Right lung (tissue), 2 donors: ENCODE measurements at regions not wholly inside any gene's neighbourhood (a gene's known extent, or its start where the extent isn't known, plus 50 kb on each side); places are given as distances from the start of the nearest gene placed in this dataset.
"Not testable (repeated sequence)": the region's sequence is repeated elsewhere in the genome, so short reads cannot be mapped to it uniquely, and the experiment has no call there.

Source experiments
- DNase-seq, 2 donors: peaks; one replicate each; pipeline ENCODE4 v3.0.0-alpha.2; 2013

DNA sequence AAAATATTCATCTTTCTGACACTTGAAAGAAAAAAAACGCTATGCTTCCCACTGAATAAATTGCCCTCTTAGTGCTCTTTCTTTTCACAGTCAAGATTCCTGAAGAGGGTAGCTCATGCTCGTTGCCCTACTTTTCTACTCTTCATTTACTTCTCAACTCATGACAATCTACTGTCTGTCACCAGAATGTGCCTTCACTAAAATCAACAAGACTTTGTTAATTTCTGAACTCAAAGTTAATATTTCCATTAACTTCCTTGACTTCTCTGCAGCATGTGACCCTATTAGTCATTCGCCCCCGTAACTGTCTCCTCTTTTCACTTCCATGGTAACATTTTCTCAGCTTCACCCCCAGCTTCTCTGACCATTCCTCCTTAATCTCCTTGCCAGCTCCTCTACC, 98.9 kb upstream of the MAPRE2 start:
- no peak for DNase-seq

DNA sequence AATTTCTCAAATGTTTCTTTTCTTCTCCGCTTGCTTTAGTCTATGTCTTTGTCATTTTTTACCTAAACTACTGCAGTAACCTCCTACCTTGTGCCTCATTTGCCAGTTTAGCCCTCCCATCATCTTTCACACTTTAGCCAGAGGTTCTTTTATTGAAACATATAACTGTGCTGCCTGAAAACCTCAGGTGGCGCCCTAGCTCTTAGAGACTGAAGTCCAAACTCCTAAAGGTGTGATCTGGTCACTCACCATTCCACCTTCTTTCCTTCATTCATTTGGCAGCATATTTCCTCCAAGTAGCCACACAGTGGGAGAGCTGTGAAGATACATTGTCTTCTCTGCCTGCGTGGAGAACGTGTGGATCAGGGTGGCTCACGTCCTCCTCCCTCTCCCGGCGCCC, 98.2 kb upstream of the MAPRE2 start:
- no peak for DNase-seq

DNA sequence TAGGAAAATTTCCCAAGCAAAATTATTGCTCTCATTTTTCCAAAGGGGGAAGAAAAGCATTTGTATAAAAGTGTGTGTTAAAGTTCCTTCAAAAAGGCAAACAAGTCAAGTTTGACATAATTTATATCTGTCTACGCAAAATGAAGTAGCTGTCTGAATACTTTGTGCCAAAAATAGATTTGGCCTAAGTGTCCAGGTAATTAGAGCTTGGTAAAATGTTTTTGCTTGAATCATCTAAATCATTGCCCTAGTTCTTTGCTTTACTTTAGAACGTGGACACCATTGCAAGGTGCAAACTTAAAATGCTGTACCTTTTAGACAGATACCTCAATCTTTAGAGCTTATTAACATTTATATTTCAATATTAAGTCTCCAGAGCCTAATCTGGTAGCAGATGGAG, 97.6 kb upstream of the MAPRE2 start:
- no peak for DNase-seq

GRCh38 chr18:34947711-34948125, 93.5 kb upstream of the MAPRE2 start:
- no peak for DNase-seq

DNA sequence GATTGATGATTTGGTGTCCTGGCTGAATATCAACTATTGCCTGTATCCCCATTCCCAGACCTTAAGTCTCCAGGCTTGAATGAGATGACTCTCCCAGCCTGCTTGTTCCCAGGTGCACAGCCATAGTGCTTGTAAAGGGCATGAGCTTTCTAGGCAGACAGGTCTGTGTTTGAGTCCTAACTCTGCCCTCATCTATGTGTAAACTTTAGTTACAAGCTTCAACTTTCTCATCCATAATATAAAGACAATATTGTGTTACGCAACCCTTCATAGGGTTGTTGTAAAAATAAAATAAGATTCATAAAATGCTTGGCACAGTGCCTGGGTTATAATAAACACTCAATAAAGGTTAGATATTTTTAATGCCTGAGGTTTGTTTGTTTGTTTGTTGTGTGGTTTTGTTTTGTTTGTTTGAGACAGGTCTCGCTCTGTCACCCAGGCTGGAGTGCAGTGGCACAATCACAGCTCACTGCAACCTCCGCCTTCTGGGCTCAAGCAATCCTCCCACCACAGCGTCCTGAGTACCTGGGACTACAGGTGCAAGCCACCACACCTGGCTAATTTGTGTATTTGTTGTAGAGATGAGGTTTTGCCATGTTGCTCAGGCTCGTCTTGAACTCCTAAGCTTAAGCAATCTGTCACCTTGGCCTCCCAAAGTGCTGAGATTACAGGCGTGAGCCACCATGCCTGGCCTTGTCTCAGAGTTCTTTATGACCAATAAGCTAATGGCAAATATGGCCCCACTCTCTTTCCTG, 89.4 kb upstream of the MAPRE2 start:
- DNase-seq: no peak

- DNase-seq: no peak
These were observed 88.0 kb upstream of the MAPRE2 start for GRCh38 chr18:34953212-34953611.

DNA sequence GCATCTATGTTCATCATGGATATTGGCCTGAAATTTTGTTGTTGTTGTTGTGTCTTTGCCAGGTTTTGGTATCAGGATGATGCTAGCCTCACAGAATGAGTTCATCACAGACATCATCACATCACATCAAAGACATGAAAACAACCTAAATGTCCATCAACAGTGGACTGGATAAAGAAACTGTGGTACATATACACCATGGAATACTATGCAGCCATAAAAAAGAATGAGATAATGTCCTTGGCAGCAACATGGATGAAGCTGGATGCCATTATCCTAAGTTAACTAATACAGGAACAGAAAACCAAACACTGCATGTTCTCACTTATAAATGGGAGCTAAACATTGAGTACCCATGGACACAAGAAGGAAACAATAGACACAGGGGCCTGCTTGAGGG, 85.7 kb upstream of the MAPRE2 start:
- DNase-seq: not testable (repeated sequence)

DNA sequence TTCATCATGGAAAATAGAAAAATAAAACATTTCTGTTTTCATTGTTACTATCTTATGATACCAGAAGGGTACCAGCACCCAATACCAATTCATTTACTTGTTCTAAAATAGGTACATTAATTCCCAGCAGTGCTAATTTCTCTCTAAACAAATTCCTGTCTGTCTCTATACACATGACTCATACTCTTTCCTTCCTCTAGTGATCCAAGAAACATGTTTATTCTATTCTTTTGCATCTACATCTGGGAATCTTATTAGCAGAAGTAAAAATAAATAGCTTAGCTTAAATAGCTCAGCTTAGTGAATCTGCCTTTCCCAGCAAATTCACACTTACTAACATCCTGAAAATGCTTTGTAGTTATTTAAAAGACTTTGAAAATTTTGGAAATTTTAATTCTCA, 84.5 kb upstream of the MAPRE2 start:
- DNase-seq: no peak

- DNase-seq: no peak
These were observed 83.9 kb upstream of the MAPRE2 start for GRCh38 chr18:34957119-34957863.

DNA sequence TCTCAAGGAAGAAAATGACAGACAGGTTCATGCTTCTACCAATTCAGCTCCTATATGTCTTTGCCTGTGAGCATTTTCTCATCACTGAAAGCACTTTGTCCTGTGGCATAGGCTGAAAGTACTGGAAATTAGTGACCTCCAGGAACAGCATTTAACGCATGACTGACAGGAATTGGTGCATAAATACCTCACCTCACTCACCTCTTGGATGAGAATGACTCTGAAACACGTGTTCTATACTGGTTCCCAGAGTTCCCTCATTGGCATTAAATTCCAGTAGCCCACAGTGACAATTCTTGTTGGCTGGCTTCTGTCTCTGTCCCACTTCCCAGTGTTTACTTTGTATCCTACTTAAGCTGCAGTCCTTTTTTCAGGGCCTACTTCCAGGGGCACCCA, 83.4 kb upstream of the MAPRE2 start:
- no peak for DNase-seq

- no peak for DNase-seq
These were observed 81.9 kb upstream of the MAPRE2 start for GRCh38 chr18:34959211-34959829.

DNA sequence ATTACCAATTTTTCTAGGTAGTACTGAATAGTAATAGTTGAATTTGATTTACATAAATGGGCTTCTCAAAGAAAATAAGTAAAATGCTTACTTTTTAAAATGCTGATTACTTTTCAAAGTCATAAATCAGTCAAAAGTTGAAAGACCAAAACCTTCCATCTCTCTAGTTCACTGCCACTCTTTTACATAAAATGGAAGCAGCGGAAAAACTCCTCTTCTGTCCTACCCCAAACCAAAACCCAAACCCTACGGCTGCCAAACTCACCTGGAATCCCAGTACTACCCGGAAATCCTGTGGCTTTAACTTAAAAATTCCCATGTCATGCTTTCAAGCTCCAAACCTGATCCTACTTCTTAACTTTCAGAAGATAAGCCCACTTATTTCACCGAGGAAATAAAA, 81.2 kb upstream of the MAPRE2 start:
- no peak for DNase-seq

GRCh38 chr18:34965108-34965507, 76.1 kb upstream of the MAPRE2 start:
- DNase-seq: no peak

DNA sequence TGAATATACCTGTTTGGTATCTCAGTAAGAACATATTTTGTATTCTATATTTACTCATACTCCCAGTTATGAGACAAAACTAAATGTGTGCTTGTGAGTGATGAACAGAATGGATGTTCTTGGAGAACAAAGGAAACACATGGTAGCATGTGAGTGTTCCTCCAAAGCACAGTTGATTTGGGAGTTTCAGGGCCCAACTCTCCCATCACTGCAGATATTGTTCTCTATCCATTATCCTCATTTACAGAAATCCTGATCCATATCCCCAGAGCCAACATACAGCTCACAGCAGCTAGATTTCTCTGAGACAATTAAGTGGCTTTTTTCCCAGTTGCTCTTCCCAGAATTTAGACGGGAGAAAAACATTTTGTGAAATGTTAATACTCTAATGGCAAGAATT, 75.6 kb upstream of the MAPRE2 start:
- no peak for DNase-seq

DNA sequence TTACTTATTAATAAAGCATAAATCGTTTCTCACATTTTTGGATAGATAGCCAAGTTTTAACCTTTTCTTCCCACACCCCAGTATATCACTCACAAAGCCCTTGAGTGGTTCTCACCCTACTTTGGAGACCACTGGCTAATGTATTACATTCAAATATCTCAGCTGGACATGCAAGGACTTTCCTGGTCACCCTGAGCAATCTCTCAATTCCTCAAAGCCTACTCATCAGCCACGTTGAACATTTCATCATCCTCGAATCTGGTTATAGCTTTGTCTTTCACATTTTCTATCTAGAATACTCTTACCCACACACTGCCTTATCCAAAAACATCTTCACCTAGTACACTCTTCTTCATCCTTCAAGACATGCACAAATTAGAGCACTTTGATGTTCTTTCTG, 71.1 kb upstream of the MAPRE2 start:
- DNase-seq: no peak

DNA sequence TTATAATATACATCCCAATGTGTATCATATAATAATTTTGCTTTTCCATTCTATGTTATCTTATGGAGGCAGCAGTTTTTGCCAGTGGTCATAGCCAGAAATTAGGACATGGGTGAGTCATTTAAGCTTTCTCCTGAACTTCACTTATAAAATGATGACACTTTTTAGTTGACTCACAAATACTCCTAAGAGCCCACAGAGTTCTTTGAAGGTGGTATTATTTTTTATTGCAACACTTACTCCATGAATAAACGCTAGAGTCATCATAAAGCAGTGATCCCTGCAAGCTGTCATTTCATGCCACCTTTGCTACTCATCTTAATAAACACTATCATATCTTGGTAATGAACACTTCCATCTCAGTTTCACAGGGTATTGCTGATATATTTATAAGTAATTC, 69.9 kb upstream of the MAPRE2 start:
- no peak for DNase-seq

DNA sequence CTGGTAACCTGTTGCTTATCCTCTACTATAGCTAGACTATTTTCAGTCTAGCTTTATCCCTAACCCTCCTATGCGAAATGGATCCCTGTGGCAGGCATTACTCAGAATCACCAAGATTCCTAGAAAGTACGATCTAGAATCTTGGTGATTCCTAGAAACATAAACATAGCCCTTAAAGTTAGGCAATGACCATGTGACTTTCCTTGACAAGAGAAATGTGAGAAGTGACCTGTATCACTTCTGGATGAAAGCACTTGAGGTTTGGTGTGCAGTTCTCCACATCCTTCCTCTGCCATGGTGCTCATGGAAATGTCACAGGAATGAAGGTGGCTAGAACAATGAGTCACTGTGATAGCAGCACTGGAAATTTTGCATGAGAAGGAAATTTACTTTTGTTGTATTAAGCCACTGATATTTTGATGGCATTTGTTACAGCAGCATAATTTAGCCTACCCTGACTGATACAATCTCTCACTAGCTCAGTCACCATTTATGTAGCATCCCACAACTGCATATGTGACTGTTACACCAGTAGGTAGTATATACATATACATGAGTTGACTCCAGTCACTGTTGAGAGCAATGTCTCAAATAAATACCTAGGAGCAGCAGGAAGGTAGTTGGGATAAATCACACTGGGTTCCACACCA, 68.3 kb upstream of the MAPRE2 start:
- no peak for DNase-seq

DNA sequence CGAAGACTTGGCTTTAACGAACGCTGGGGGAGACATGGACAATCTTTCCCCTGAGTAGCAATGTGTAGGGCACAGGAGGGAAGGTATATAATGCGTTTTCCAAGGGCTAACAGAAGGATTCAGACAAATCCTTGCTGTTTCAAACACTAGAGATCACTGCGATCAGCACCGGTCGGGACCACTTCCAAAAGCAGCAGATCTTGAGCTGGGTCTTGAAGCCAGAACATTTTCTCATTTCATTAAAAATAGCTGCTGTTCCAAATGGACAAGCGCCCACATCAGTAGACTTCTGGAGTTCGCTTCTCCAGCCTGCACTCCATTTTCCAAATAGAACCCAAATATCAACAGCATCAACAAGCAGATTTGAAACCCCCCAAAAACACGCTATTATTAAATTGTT, 65.1 kb upstream of the MAPRE2 start:
- DNase-seq: no peak

- no peak for DNase-seq
These were observed 64.7 kb upstream of the MAPRE2 start for GRCh38 chr18:34976534-34976898.

DNA sequence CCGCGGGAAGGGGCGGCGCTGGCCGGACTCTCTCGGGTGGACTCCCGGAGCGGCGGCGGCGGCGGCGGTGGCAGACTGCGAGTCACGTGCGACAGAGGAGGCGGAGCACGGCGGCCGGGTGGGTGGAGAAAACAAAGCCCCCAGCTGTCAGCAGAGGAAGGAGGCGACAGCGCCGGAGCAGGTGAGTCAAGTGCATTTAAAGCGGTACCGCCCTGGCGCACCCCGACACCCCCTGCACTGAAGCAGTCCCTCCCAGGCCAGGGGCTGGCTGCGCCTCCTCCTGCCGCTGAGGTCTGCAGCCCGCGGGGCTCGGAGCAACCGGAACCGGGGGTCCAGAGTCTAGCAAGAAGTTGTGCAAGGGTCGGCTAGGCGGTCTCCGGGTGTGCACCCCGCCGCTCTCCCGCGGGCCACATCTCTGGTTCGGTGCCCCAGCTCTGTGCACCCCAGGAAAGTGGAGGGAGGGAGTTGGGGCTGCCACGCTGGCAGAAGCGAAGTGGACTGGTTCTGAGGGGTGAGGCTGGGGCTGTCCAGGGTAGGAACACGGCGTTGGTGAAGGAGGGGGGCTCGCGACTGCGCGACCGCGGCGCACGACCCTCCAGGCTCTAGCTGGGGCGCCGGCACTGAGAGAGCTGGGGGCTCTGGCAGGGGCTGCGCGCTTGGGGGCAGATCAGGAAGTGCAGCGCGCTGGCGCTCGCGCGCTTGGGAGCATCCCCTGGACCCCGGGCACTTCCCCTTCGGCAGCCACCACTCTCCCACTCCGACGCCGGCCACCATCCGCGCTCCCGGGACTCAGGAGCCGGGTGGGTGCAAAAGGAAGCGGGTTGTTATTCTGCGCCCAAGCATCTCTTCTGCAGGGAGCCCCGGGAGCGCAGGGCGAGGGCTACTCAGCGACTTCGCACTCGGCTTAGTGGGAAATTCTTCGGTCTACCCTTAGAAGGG, 64.0 kb upstream of the MAPRE2 start:
- peak in 1 of 2 donors; percentile 29 for DNase-seq

GRCh38 chr18:34977838-34978532, 63.2 kb upstream of the MAPRE2 start:
- DNase-seq: no peak
